ENCODE measurements at regions not wholly inside any gene's neighbourhood (a gene's known extent, or its start where the extent isn't known, plus 50 kb on each side); places are given as distances from the start of the nearest gene placed in this dataset.

- DNase-seq (ENCODE audit: low spot score), result no peak
- intact Hi-C loops (cut with DNase I), result no loop called here
Observed at GRCh38 chr18:61245276-61245675, 88.0 kb upstream of the CDH20 start.

DNA sequence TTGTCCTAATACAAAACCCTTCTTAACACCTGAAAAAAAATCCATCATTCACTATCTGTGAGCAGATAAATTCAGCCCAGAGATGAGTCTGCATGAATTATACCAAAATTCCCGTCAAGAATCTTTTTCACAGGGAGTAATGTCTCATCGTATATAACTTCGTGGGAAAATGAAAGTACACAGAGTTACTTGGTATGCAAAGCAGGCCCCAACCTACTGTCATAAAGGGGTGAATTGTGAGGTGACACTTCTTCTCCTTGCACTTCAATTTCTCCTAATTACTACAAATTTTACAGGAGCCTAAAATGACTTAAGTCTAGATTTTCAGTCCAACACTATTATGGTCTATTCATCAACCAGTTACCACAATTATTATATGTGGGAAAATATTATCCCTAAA, 84.6 kb upstream of the CDH20 start:
- intact Hi-C loops (cut with DNase I), result no loop called here
- no peak for DNase-seq (ENCODE audit: low spot score)

- DNase-seq (ENCODE audit: low spot score), result no peak
- intact Hi-C loops (cut with DNase I), result no loop called here
Observed at GRCh38 chr18:61256291-61256690, 76.9 kb upstream of the CDH20 start.

GRCh38 chr18:61261870-61262269, 71.4 kb upstream of the CDH20 start:
- intact Hi-C loops (cut with DNase I), result no loop called here
- no peak for DNase-seq (ENCODE audit: low spot score)

DNA sequence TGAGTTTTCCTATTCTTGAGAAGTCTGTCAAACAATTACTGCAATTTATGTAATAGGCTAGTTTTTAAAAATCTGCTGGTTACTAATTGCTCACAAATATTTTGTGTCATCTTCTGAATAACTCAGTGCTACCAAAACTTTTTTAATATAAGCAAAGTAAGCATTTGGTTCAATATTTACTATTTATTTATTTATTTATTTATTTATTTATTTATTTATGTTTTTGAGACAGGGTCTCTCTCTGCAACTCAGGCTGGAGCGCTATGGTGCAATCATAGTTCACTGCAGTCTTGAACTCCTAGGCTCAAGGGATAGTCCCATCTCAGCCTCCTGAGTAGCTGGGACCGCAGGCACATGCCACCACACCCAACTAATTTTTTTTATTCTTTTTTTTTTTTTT, 60.4 kb upstream of the CDH20 start:
- DNase-seq (ENCODE audit: low spot score), result no peak
- intact Hi-C loops (cut with DNase I), result no loop called here

- DNase-seq (ENCODE audit: low spot score), result no peak
- intact Hi-C loops (cut with DNase I), result no loop called here
Observed at GRCh38 chr18:61273533-61273932, 59.7 kb upstream of the CDH20 start.

DNA sequence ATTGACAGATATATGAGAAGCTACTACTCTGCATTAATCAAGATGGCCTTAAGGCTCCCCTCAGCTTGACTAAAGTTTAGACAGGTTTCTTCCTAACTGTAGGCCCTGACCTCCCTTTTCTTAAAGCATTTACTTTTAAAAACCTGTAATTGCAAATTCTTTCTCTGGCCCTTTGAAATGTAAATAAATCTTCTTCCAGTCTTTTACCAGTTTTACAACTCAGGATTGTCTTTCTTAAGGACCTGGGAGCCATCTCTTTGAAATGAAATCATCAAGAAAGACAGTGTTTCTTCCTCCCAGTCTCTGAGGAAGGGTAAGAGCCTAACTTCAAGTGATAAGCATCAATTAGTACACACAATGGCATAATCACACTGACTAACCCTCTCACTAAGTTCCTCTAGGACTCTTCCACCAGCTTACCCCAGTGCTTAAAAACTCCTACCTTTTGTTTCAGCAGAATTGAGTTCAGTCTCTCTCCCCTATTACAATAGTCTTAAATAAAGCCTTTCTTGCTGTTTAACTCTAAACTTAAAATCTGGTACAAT, 58.7 kb upstream of the CDH20 start:
- intact Hi-C loops (cut with DNase I), result no loop called here
- no peak for DNase-seq (ENCODE audit: low spot score)

DNA sequence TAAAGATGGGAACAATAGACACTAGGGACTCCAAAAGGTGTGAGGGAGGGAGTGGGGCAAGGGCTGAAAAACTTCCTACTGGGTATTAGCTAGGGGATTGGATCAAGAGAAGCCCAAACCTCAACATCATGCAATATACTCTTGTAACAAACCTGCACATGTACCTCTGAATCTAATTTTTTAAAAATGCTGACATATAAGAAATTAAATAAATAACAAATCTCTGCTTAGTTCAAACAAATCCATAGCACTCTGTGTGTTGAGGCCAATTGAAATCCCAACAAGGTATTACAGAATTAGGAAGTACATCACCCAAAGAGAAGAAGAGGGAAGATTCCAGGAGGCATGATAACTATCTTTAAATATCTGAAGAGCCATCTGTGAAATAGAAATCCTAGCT, 55.4 kb upstream of the CDH20 start:
- DNase-seq (ENCODE audit: low spot score), result no peak
- intact Hi-C loops (cut with DNase I), result no loop called here

DNA sequence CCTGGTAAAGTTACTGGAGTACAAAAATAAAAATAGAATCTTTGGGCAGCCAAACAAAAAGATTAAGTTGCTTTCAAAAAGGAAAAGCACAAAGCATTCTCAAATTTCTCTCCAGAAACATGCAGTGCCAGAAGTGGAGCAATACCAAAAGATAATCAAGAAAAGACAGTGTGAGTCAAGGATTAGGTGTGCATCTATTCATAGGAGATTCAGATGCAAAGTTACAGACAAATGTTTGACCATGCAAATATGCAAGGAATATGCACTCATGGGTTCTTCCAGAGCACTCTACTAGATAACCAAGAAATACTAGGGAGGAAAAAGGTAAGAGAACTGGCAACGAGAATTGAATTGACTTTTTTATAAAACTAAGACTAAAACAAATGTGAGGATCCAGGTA, 51.8 kb upstream of the CDH20 start:
- DNase-seq (ENCODE audit: low spot score), result no peak
- intact Hi-C loops (cut with DNase I), result no loop called here

DNA sequence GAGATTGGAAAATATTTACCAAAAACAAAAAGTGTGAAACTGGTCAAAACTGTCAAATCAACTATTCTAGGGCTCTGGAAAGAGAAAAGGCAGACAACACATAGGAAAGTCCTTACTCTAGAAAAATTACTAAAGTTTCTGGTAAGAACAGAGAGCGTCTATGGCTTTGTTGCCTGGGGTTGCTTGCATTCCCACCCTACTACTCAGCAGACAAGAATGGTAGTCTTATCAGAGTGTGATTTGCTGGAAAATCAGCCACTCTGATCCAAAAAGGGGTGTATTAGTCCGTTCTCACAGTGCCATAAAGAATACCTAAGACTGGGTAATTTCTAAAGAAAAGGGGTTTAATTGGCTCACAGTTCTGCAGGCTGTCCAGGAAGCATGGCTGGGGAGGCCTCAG, 50.3 kb upstream of the CDH20 start:
- intact Hi-C loops (cut with DNase I), result no loop called here
- no peak for DNase-seq (ENCODE audit: low spot score)
